WTC11 (cell line): ENCODE measurements at regions not wholly inside any gene's neighbourhood (a gene's known extent, or its start where the extent isn't known, plus 50 kb on each side); places are given as distances from the start of the nearest gene placed in this dataset.
"Not testable (repeated sequence)": the region's sequence is repeated elsewhere in the genome, so short reads cannot be mapped to it uniquely, and the experiment has no call there.

ENCODE experiments used
- ATAC-seq: fragments of 200-7000 bp; cut with Tn5 transposase; 2 replicates; pipeline ENCODE4 v1.10.0; 2021; ENCODE audit warnings: mild to moderate bottlenecking, moderate library complexity
- CTCF ChIA-PET: fragments of 300-600 bp; sonication (Branson Sonifier 250); formaldehyde crosslinking; loops from one replicate; lab custom pipeline; 2021; ENCODE audit warnings: antibody characterized with exemption; lab: Charles Lee
- POLR2A ChIA-PET: fragments of 350-600 bp; sonication (Branson Sonifier 250); formaldehyde crosslinking; loops from one replicate; lab custom pipeline; 2021; ENCODE audit warnings: antibody characterized with exemption; lab: Charles Lee
- DNase-seq: peaks from one replicate; pipeline ENCODE4 v3.0.0; 2021; ENCODE audit warnings: low spot score
- H3K27ac Mint-ChIP-seq: 2 replicates; pipeline ENCODE4 v1.8.0; 2021; ENCODE audit warnings: mixed read lengths
- H3K27me3 Mint-ChIP-seq: 2 replicates; pipeline ENCODE4 v1.8.0; 2021; ENCODE audit warnings: low read depth, mild to moderate bottlenecking, moderate library complexity, mixed read lengths
- H3K36me3 Mint-ChIP-seq: 2 replicates; pipeline ENCODE4 v1.8.0; 2021; ENCODE audit warnings: mixed read lengths
- H3K4me1 Mint-ChIP-seq: 2 replicates; pipeline ENCODE4 v1.8.0; 2022; ENCODE audit warnings: mixed read lengths
- H3K4me3 Mint-ChIP-seq: 2 replicates; pipeline ENCODE4 v1.8.0; 2021; ENCODE audit warnings: mild to moderate bottlenecking, moderate library complexity, mixed read lengths
- H3K9me3 Mint-ChIP-seq: 2 replicates; pipeline ENCODE4 v1.8.0; 2021; ENCODE audit warnings: mixed read lengths
- ATF6 ChIP-seq: sonication (generic); formaldehyde crosslinking; IDR thresholded peaks from 2 replicates; pipeline ENCODE4 v1.8.1; 2023; ENCODE audit warnings: mild to moderate bottlenecking, missing genetic modification reagents
- CREB1 ChIP-seq: sonication (generic); formaldehyde crosslinking; IDR thresholded peaks from 2 replicates; pipeline ENCODE4 v1.8.0; 2023; ENCODE audit warnings: mild to moderate bottlenecking, missing genetic modification reagents
- CREM ChIP-seq: sonication (generic); formaldehyde crosslinking; IDR thresholded peaks from 2 replicates; pipeline ENCODE4 v1.8.1; 2022; ENCODE audit warnings: mild to moderate bottlenecking, missing genetic modification reagents, moderate library complexity
- E2F5 ChIP-seq: sonication (generic); formaldehyde crosslinking; IDR thresholded peaks from 2 replicates; pipeline ENCODE4 v1.8.1; 2022; ENCODE audit warnings: mild to moderate bottlenecking, moderate library complexity, missing genetic modification reagents
- OVOL2 ChIP-seq: fragments of 250-450 bp; sonication (Bioruptor Pico); IDR thresholded peaks from 2 replicates; pipeline ENCODE4 v1.9.0; 2021; ENCODE audit warnings: mild to moderate bottlenecking, borderline replicate concordance
- RORB ChIP-seq: fragments of 250-450 bp; sonication (Bioruptor Pico); IDR thresholded peaks from 2 replicates; pipeline ENCODE4 v1.9.0; 2021; ENCODE audit warnings: mild to moderate bottlenecking
- SP1 ChIP-seq: sonication (generic); formaldehyde crosslinking; conservative IDR thresholded peaks from 2 replicates; pipeline ENCODE4 v1.8.1; 2022; ENCODE audit warnings: missing genetic modification reagents
- ZNF317 ChIP-seq: sonication (generic); formaldehyde crosslinking; IDR thresholded peaks from 2 replicates; pipeline ENCODE4 v1.8.1; 2023; ENCODE audit warnings: low read depth, mild to moderate bottlenecking, moderate library complexity, missing genetic modification reagents, borderline replicate concordance
- TF ChIP-seq, protein P1 (sequence below): sonication (generic); formaldehyde crosslinking; IDR thresholded peaks from 2 replicates; pipeline ENCODE4 v1.8.0; 2023; ENCODE audit warnings: missing genetic modification reagents
- TF ChIP-seq, protein P2 (sequence below): fragments of 250-450 bp; sonication (Bioruptor Pico); IDR thresholded peaks from 2 replicates; pipeline ENCODE4 v1.9.0; 2021; ENCODE audit warnings: mild to moderate bottlenecking
- TF ChIP-seq, protein P3 (sequence below): sonication (generic); formaldehyde crosslinking; IDR thresholded peaks from 2 replicates; pipeline ENCODE4 v1.8.1; 2023; ENCODE audit warnings: mild to moderate bottlenecking, missing genetic modification reagents, moderate library complexity
- TF ChIP-seq, protein P4 (sequence below): fragments of 250-450 bp; sonication (Bioruptor Pico); IDR thresholded peaks from 2 replicates; pipeline ENCODE4 v1.9.0; 2021; ENCODE audit warnings: mild to moderate bottlenecking, borderline replicate concordance

- TF ChIP-seq ATF6 (CRISPR knock-in tag) (no peak), RORB (CRISPR knock-in tag) (no peak), SP1 (no peak), ZNF317 (CRISPR knock-in tag) (no peak), CREB1 (CRISPR knock-in tag) (no peak), CREM (CRISPR knock-in tag) (no peak), E2F5 (CRISPR knock-in tag) (no peak)
- TF ChIP-seq, protein P1, sequence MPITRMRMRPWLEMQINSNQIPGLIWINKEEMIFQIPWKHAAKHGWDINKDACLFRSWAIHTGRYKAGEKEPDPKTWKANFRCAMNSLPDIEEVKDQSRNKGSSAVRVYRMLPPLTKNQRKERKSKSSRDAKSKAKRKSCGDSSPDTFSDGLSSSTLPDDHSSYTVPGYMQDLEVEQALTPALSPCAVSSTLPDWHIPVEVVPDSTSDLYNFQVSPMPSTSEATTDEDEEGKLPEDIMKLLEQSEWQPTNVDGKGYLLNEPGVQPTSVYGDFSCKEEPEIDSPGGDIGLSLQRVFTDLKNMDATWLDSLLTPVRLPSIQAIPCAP (CRISPR knock-in tag), result no peak
- TF ChIP-seq, protein P2, sequence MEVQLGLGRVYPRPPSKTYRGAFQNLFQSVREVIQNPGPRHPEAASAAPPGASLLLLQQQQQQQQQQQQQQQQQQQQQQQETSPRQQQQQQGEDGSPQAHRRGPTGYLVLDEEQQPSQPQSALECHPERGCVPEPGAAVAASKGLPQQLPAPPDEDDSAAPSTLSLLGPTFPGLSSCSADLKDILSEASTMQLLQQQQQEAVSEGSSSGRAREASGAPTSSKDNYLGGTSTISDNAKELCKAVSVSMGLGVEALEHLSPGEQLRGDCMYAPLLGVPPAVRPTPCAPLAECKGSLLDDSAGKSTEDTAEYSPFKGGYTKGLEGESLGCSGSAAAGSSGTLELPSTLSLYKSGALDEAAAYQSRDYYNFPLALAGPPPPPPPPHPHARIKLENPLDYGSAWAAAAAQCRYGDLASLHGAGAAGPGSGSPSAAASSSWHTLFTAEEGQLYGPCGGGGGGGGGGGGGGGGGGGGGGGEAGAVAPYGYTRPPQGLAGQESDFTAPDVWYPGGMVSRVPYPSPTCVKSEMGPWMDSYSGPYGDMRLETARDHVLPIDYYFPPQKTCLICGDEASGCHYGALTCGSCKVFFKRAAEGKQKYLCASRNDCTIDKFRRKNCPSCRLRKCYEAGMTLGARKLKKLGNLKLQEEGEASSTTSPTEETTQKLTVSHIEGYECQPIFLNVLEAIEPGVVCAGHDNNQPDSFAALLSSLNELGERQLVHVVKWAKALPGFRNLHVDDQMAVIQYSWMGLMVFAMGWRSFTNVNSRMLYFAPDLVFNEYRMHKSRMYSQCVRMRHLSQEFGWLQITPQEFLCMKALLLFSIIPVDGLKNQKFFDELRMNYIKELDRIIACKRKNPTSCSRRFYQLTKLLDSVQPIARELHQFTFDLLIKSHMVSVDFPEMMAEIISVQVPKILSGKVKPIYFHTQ, result no peak
- TF ChIP-seq, protein P3, sequence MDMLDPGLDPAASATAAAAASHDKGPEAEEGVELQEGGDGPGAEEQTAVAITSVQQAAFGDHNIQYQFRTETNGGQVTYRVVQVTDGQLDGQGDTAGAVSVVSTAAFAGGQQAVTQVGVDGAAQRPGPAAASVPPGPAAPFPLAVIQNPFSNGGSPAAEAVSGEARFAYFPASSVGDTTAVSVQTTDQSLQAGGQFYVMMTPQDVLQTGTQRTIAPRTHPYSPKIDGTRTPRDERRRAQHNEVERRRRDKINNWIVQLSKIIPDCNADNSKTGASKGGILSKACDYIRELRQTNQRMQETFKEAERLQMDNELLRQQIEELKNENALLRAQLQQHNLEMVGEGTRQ, result no peak
These were observed 658.1 kb upstream of the PRMT6 start (continued) for GRCh38 chr1:106398391-106398790.

DNA sequence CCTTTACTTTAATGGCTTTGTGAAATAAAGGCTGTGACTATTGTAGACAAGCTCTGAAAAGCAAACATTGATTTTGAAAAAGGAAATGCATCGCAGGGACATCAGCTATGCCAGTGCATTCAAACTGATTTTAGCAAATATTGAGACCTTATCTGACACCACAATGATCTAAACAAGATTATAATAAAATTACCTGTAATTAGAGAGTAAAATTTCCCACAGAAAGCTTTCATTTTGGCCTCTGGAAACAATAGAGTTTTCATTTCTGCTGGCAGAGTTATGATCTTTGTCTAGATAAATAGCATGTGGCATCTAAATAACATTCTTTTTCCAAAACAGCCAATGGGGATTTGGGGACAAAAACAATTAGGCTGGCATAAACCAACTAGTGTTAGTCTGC, 650.4 kb upstream of the PRMT6 start:
- Mint-ChIP-seq H3K27ac (no peak overlapping the region), H3K9me3 (no peaks in the 10 kb centered on the region), H3K4me1 (no peaks in the 10 kb centered on the region), H3K4me3 (no peak overlapping the region), H3K27me3 (no peaks in the 10 kb centered on the region), H3K36me3 (no peaks in the 10 kb centered on the region)
- ATAC-seq (no peak), DNase-seq (no peak)
- TF ChIP-seq OVOL2, result no peak
- TF ChIP-seq, protein P4, sequence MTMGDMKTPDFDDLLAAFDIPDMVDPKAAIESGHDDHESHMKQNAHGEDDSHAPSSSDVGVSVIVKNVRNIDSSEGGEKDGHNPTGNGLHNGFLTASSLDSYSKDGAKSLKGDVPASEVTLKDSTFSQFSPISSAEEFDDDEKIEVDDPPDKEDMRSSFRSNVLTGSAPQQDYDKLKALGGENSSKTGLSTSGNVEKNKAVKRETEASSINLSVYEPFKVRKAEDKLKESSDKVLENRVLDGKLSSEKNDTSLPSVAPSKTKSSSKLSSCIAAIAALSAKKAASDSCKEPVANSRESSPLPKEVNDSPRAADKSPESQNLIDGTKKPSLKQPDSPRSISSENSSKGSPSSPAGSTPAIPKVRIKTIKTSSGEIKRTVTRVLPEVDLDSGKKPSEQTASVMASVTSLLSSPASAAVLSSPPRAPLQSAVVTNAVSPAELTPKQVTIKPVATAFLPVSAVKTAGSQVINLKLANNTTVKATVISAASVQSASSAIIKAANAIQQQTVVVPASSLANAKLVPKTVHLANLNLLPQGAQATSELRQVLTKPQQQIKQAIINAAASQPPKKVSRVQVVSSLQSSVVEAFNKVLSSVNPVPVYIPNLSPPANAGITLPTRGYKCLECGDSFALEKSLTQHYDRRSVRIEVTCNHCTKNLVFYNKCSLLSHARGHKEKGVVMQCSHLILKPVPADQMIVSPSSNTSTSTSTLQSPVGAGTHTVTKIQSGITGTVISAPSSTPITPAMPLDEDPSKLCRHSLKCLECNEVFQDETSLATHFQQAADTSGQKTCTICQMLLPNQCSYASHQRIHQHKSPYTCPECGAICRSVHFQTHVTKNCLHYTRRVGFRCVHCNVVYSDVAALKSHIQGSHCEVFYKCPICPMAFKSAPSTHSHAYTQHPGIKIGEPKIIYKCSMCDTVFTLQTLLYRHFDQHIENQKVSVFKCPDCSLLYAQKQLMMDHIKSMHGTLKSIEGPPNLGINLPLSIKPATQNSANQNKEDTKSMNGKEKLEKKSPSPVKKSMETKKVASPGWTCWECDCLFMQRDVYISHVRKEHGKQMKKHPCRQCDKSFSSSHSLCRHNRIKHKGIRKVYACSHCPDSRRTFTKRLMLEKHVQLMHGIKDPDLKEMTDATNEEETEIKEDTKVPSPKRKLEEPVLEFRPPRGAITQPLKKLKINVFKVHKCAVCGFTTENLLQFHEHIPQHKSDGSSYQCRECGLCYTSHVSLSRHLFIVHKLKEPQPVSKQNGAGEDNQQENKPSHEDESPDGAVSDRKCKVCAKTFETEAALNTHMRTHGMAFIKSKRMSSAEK, result no peak
- ChIA-PET CTCF (no interaction called here), POLR2A (no interaction called here)

- ATAC-seq, H3K36me3 Mint-ChIP-seq, DNase-seq, H3K4me3 Mint-ChIP-seq, H3K9me3 Mint-ChIP-seq, H3K27me3 Mint-ChIP-seq, H3K27ac Mint-ChIP-seq, POLR2A ChIA-PET, CTCF ChIA-PET, H3K4me1 Mint-ChIP-seq: not testable (repeated sequence)
These were observed 644.2 kb upstream of the PRMT6 start for GRCh38 chr1:106412321-106412720.
